CD4-positive, CD25-positive, alpha-beta regulatory T cell (primary cell): ENCODE measurements at regions not wholly inside any gene's neighbourhood (a gene's known extent, or its start where the extent isn't known, plus 50 kb on each side); places are given as distances from the start of the nearest gene placed in this dataset.

Source experiments
- ATAC-seq, 2 donors: fragments of 150-1000 bp; cut with Tn5 transposase; one replicate each; pipeline ENCODE4 v1.10.0; 2021; ENCODE audit warnings: low read depth in 2 of 2, moderate number of reproducible peaks in 2 of 2, moderate library complexity in 1 of 2
- DNase-seq, 3 donors: peaks; one replicate each; pipeline versions ENCODE4 v3.0.0 to v3.0.0-alpha.2; 2012 to 2022; ENCODE audit warnings: mixed read lengths in 1 of 3
- H3K27ac ChIP-seq: one replicate; pipeline ENCODE4 v1.7.0; 2013; ENCODE audit warnings: mild to moderate bottlenecking, low read length; ENCODE audit not compliant: insufficient read depth, poor library complexity, severe bottlenecking
- H3K27me3 ChIP-seq: one replicate; pipeline ENCODE4 v1.7.0; 2013; ENCODE audit warnings: low read length; ENCODE audit not compliant: control insufficient read depth, insufficient read depth
- H3K36me3 ChIP-seq: one replicate; pipeline ENCODE4 v1.7.0; 2013; ENCODE audit warnings: mild to moderate bottlenecking, low read length, moderate library complexity; ENCODE audit not compliant: control insufficient read depth, insufficient read depth
- H3K4me1 ChIP-seq: 2 replicates; pipeline ENCODE4 v1.7.0; 2013; ENCODE audit warnings: mild to moderate bottlenecking, low read length; ENCODE audit not compliant: insufficient read depth, control insufficient read depth, poor library complexity, severe bottlenecking
- H3K4me3 ChIP-seq: one replicate; pipeline ENCODE4 v1.7.0; 2013; ENCODE audit warnings: low read depth, mild to moderate bottlenecking, low read length, moderate library complexity
- H3K9me3 ChIP-seq, 2 experiments: 1 replicate in 1 of 2; 2 replicates in 1 of 2; pipeline ENCODE4 v1.7.0; 2013; ENCODE audit warnings: low read length in 2 of 2, mild to moderate bottlenecking in 1 of 2, moderate library complexity in 1 of 2; ENCODE audit not compliant: control insufficient read depth in 2 of 2
- H3K27ac Mint-ChIP-seq, 3 donors: one replicate each; pipeline ENCODE4 v1.8.0; 2020 to 2022; ENCODE audit warnings: mild to moderate bottlenecking in 3 of 3, mixed read lengths in 3 of 3, moderate library complexity in 2 of 3
- H3K27me3 Mint-ChIP-seq: one replicate; pipeline ENCODE4 v1.8.0; 2022; ENCODE audit warnings: mild to moderate bottlenecking, mixed read lengths
- H3K36me3 Mint-ChIP-seq: one replicate; pipeline ENCODE4 v1.8.0; 2020; ENCODE audit warnings: mixed read lengths
- H3K4me1 Mint-ChIP-seq, 4 donors: one replicate each; pipeline ENCODE4 v1.8.0; 2020 to 2022; ENCODE audit warnings: mixed read lengths in 4 of 4, mild to moderate bottlenecking in 1 of 4
- H3K4me3 Mint-ChIP-seq, 4 donors: one replicate each; pipeline ENCODE4 v1.8.0; 2020 to 2022; ENCODE audit warnings: mild to moderate bottlenecking in 4 of 4, mixed read lengths in 4 of 4, moderate library complexity in 3 of 4
- H3K9me3 Mint-ChIP-seq, 7 donors: one replicate each; pipeline ENCODE4 v1.8.0; 2020 to 2022; ENCODE audit warnings: mixed read lengths in 7 of 7, mild to moderate bottlenecking in 3 of 7, moderate library complexity in 2 of 7

- DNase-seq (no peak), ATAC-seq (no peak)
- H3K27ac ChIP-seq, result no peak overlapping the region
- Mint-ChIP-seq H3K4me1 (no peaks in the 10 kb centered on the region), H3K27me3 (no peaks in the 10 kb centered on the region), H3K4me3 (no peak overlapping the region), H3K36me3 (no peaks in the 10 kb centered on the region), H3K9me3 (peaks cover 0 to 11% (median 3%) of the 10 kb centered on the region in 7 donors), H3K27ac (no peak overlapping the region)
- H3K27me3 ChIP-seq, result no peaks in the 10 kb centered on the region
- no peaks in the 10 kb centered on the region for H3K9me3 ChIP-seq
- H3K4me1 ChIP-seq, result no peaks in the 10 kb centered on the region
- no peak overlapping the region for H3K4me3 ChIP-seq
- H3K36me3 ChIP-seq, result no peaks in the 10 kb centered on the region
Measured at GRCh38 chr18:38619129-38619528, 1053.5 kb upstream of the CELF4 start.

GRCh38 chr18:38616306-38616705 lies 1050.7 kb upstream of the CELF4 start:
- Mint-ChIP-seq H3K27me3 (no peaks in the 10 kb centered on the region), H3K4me1 (peaks cover 0 to under 1% (median 0%) of the 10 kb centered on the region in 4 donors), H3K27ac (no peak overlapping the region), H3K9me3 (peaks cover 0 to 11% (median 3%) of the 10 kb centered on the region in 7 donors), H3K36me3 (no peaks in the 10 kb centered on the region), H3K4me3 (no peak overlapping the region)
- DNase-seq (no peak), ATAC-seq (no peak)
- no peaks in the 10 kb centered on the region for H3K9me3 ChIP-seq
- no peaks in the 10 kb centered on the region for H3K36me3 ChIP-seq
- H3K4me3 ChIP-seq, result no peak overlapping the region
- no peak overlapping the region for H3K27ac ChIP-seq
- H3K27me3 ChIP-seq, result no peaks in the 10 kb centered on the region
- no peaks in the 10 kb centered on the region for H3K4me1 ChIP-seq

- H3K4me1 Mint-ChIP-seq, result peaks cover 0 to 4% (median 0%) of the 10 kb centered on the region in 4 donors
- no peaks in the 10 kb centered on the region for H3K27me3 Mint-ChIP-seq
Measured at GRCh38 chr18:38612904-38613303, 1047.3 kb upstream of the CELF4 start.

GRCh38 chr18:38611036-38611964 lies 1045.7 kb upstream of the CELF4 start:
- ATAC-seq (peak in 1 of 2 donors; percentile 43), DNase-seq (no peak)
- H3K4me3 ChIP-seq, result no peak overlapping the region
- no peak overlapping the region for H3K27ac ChIP-seq
- Mint-ChIP-seq H3K9me3 (peaks cover 0 to 11% (median 3%) of the 10 kb centered on the region in 7 donors), H3K36me3 (no peaks in the 10 kb centered on the region), H3K4me1 (peaks cover 0 to 4% (median 0%) of the 10 kb centered on the region in 4 donors), H3K27ac (no peak overlapping the region), H3K27me3 (no peaks in the 10 kb centered on the region), H3K4me3 (no peak overlapping the region)
- H3K27me3 ChIP-seq, result no peaks in the 10 kb centered on the region
- H3K36me3 ChIP-seq, result no peaks in the 10 kb centered on the region
- no peaks in the 10 kb centered on the region for H3K9me3 ChIP-seq
- H3K4me1 ChIP-seq, result no peaks in the 10 kb centered on the region

More at GRCh38 chr18:38612904-38613303, 1047.3 kb upstream of the CELF4 start:
- H3K36me3 Mint-ChIP-seq, result no peaks in the 10 kb centered on the region
- H3K27ac Mint-ChIP-seq, result no peak overlapping the region
- no peak overlapping the region for H3K4me3 ChIP-seq
- ATAC-seq (no peak), DNase-seq (no peak)
- H3K9me3 Mint-ChIP-seq, result peaks cover 0 to 12% (median 3%) of the 10 kb centered on the region in 7 donors
- no peak overlapping the region for H3K4me3 Mint-ChIP-seq
- no peak overlapping the region for H3K27ac ChIP-seq
- no peaks in the 10 kb centered on the region for H3K36me3 ChIP-seq
- no peaks in the 10 kb centered on the region for H3K27me3 ChIP-seq
- H3K9me3 ChIP-seq, result no peaks in the 10 kb centered on the region
- H3K4me1 ChIP-seq, result no peaks in the 10 kb centered on the region

GRCh38 chr18:38606841-38607240 lies 1041.2 kb upstream of the CELF4 start:
- Histone ChIP-seq H3K36me3 (no peaks in the 10 kb centered on the region), H3K27ac (no peak overlapping the region), H3K27me3 (no peaks in the 10 kb centered on the region), H3K4me1 (no peaks in the 10 kb centered on the region), H3K9me3 (no peaks in the 10 kb centered on the region), H3K4me3 (no peak overlapping the region)
- no peak for ATAC-seq
- no peak for DNase-seq
- Mint-ChIP-seq H3K4me1 (peaks cover 0 to 4% (median 1%) of the 10 kb centered on the region in 4 donors), H3K27ac (no peak overlapping the region), H3K9me3 (peaks cover 0 to 4% (median 2%) of the 10 kb centered on the region in 7 donors), H3K4me3 (no peak overlapping the region), H3K36me3 (no peaks in the 10 kb centered on the region), H3K27me3 (no peaks in the 10 kb centered on the region)

GRCh38 chr18:38602341-38602740 lies 1036.7 kb upstream of the CELF4 start:
- no peaks in the 10 kb centered on the region for H3K27me3 Mint-ChIP-seq
- peaks cover 0 to 5% (median 3%) of the 10 kb centered on the region in 7 donors for H3K9me3 Mint-ChIP-seq

GRCh38 chr18:38587571-38587970 lies 1022.0 kb upstream of the CELF4 start:
- DNase-seq, result no peak
- no peaks in the 10 kb centered on the region for H3K36me3 Mint-ChIP-seq
- H3K27me3 Mint-ChIP-seq, result no peaks in the 10 kb centered on the region
- no peaks in the 10 kb centered on the region for H3K36me3 ChIP-seq
- no peak overlapping the region for H3K27ac ChIP-seq
- H3K4me1 ChIP-seq, result no peaks in the 10 kb centered on the region
- H3K9me3 ChIP-seq, result no peaks in the 10 kb centered on the region
- H3K9me3 Mint-ChIP-seq, result peaks cover 0 to 4% (median 0%) of the 10 kb centered on the region in 7 donors
- no peak overlapping the region for H3K27ac Mint-ChIP-seq
- H3K4me3 ChIP-seq, result no peak overlapping the region
- H3K4me3 Mint-ChIP-seq, result no peak overlapping the region
- no peak for ATAC-seq
- no peaks in the 10 kb centered on the region for H3K27me3 ChIP-seq
- H3K4me1 Mint-ChIP-seq, result no peaks in the 10 kb centered on the region

More at GRCh38 chr18:38602341-38602740, 1036.7 kb upstream of the CELF4 start:
- DNase-seq (no peak), ATAC-seq (no peak)
- H3K27ac Mint-ChIP-seq, result no peak overlapping the region
- no peak overlapping the region for H3K4me3 Mint-ChIP-seq
- Histone ChIP-seq H3K4me1 (no peaks in the 10 kb centered on the region), H3K36me3 (no peaks in the 10 kb centered on the region), H3K27ac (no peak overlapping the region), H3K4me3 (no peak overlapping the region), H3K27me3 (no peaks in the 10 kb centered on the region), H3K9me3 (no peaks in the 10 kb centered on the region)
- no peaks in the 10 kb centered on the region for H3K36me3 Mint-ChIP-seq
- H3K4me1 Mint-ChIP-seq, result peaks cover 0 to 3% (median 0%) of the 10 kb centered on the region in 4 donors
